HG03342 (cell line): ENCODE measurements at regions not wholly inside any gene's neighbourhood (a gene's known extent, or its start where the extent isn't known, plus 50 kb on each side); places are given as distances from the start of the nearest gene placed in this dataset.
"Not testable (repeated sequence)": the region's sequence is repeated elsewhere in the genome, so short reads cannot be mapped to it uniquely, and the experiment has no call there.

Experiments
- ATAC-seq: cut with Tn5 transposase; IDR thresholded peaks from one replicate; pipeline ENCODE4 v1.9.1; 2021; ENCODE audit warnings: mild to moderate bottlenecking, moderate library complexity; ENCODE audit not compliant: unreplicated experiment

DNA sequence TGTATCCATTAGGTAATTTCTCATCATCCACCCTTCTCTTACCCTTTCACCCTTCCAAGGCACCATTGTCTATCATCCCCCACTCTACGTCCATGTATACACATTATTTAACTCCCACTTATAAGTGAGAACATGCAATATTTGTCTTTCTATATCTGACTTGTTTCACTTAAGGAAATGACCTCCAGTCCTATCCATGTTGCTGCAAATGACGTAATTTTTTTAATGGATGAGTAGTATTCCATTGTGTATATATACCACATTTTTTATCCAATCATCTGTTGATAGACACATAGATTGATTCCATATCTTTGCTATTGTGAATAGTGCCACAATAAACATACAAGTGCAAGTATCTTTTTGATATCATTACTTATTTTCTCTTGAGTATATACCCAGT lies 322.9 kb upstream of the CXADR start:
- ATAC-seq: no peak

- no peak for ATAC-seq
These were observed 321.4 kb upstream of the CXADR start for GRCh38 chr21:17191346-17191993.

DNA sequence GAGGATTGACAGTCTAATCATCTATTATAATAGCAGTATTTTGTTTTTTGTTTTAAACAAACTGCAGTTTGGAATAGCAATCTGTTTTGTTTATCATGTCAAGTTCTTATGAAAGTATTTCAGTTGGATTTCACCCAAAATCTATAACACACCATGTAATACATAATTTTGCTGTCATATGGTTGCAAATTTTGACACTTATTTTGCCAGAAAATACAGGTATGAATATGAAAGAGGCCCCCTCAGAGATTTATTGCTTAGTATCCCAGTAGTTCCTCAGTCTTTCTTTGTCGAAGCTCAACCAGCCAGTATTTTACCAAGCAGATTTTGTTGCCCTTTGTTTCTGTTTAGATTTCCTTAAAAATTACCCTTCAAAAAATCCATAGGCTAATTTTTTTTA lies 317.5 kb upstream of the CXADR start:
- no peak for ATAC-seq

DNA sequence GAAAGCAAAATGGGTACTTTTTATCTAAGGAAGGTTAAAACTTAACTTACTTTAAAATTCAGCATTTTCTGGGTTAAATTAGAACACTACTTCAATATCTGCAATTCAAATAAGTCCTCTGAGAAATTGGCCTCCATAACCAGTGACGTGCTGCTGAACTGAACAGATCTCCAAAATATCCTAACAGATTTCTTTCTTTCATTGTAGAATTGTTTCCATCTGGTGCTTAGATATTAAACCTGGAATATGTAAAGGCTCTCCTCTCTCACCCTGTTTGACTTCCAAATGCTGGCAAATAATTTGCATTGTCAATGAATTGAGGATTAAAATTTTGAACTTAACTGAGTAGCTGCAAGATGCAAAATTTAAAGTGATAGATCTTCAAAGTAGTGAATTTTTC lies 316.9 kb upstream of the CXADR start:
- no peak for ATAC-seq

GRCh38 chr21:17196623-17197022 lies 316.2 kb upstream of the CXADR start:
- ATAC-seq: no peak

DNA sequence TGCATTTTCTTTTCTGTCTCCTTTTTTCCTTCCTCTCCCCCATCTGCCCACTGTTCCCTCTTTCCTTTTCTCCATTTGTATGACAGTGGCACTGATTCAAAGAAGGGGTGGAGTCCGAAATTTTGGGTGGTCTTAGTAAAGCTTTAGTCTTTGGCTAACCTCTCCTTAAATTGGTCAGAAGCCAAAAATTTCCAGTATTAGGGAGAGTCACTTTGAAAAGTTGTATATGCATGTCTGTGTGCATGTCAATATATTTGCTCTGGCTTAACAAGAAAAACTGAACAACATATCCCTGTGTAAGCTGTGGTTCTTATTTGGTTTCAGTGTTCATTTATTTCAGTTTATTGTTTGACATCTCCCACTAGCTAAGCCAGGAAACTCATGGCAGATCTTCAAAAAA lies 314.8 kb upstream of the CXADR start:
- ATAC-seq: no peak

DNA sequence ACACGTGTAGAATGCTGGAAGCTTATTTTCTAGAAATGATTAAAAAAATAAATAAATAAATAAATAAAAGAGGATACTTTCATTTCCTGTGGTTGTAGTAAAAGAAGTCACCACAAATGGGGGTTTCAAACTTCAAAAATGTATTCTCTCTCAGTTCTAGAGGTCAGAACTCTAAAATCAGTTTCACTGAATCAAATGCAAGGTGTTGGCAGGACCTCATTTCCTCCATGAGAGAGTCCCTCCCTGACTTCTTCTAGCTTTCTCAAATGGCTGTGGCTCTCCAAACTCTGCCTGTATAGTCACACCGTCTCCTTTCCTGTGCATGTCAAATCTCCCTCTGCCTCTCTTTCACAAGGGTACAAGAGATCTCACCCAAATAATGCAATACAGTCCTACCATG lies 312.6 kb upstream of the CXADR start:
- ATAC-seq: no peak

- no peak for ATAC-seq
These were observed 311.0 kb upstream of the CXADR start for GRCh38 chr21:17201741-17202260.

GRCh38 chr21:17214801-17215200 lies 298.0 kb upstream of the CXADR start:
- ATAC-seq: no peak

GRCh38 chr21:17219050-17219449 lies 293.8 kb upstream of the CXADR start:
- not testable (repeated sequence) for ATAC-seq

- no peak for ATAC-seq
These were observed 281.7 kb upstream of the CXADR start for GRCh38 chr21:17231124-17231523.

GRCh38 chr21:17231771-17232170 lies 281.1 kb upstream of the CXADR start:
- no peak for ATAC-seq

DNA sequence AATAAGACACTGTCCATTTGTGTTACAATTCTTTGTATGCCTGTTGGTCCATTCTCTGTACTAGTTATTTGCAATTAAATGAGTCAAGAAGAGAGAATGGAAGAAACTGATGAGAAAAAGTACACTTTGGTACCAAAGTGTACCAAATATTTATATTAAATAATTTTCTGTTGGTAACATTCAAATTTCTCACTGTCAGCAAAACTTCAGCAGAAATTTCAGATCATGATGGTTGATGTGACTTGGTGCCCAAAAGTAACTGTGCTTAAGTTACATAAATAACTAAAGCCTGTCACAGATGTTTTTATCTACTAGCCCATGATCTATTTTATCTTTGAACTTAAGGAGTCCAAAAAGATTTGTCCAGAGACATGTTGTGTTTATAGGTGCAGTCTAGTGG lies 274.4 kb upstream of the CXADR start:
- ATAC-seq: no peak

DNA sequence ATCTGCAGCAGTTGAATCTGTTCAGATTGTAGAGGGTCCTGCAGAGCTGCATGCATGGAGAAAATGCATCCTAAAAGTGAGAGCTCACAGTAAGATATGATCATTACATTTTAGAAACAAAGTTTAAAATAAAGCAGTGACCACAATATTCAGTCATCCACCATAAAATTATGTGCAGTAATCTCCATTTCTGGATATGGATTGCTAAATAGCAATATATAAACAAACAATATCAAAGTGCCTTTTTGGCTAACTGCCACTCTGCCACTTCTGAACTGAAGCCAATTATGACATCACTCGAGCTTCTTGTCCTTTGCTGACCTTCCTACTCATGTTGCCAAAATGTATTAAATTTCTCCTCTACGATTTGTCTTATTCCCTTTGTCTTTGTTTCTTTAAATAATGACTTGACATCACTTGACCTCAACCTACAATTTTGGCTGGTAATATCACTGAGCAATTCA lies 262.0 kb upstream of the CXADR start:
- ATAC-seq: no peak

DNA sequence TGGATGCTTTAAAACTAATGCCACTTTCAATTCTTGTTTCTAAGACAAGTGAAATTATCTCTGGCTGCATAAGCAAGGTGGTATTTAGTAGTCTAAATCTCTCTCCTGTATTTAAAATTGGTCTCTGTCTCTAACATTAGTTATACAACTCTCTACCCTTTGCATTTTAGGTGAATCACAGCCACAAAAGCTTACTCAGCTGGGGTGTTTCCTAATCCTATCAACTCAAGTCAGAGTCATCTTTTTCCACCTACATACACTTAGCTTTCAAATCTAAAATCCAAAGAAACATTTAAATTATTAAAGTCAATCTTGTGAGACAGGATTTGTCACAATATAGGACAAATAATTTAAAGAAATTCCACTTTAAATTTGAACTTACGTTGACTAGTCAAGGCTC lies 255.1 kb upstream of the CXADR start:
- ATAC-seq: no peak

- ATAC-seq: no peak
These were observed 248.7 kb upstream of the CXADR start for GRCh38 chr21:17264182-17264581.

GRCh38 chr21:17269760-17270159 lies 243.1 kb upstream of the CXADR start:
- ATAC-seq: no peak

- no peak for ATAC-seq
These were observed 242.6 kb upstream of the CXADR start for GRCh38 chr21:17270229-17270628.

- no peak for ATAC-seq
These were observed 233.2 kb upstream of the CXADR start for GRCh38 chr21:17279663-17280062.

DNA sequence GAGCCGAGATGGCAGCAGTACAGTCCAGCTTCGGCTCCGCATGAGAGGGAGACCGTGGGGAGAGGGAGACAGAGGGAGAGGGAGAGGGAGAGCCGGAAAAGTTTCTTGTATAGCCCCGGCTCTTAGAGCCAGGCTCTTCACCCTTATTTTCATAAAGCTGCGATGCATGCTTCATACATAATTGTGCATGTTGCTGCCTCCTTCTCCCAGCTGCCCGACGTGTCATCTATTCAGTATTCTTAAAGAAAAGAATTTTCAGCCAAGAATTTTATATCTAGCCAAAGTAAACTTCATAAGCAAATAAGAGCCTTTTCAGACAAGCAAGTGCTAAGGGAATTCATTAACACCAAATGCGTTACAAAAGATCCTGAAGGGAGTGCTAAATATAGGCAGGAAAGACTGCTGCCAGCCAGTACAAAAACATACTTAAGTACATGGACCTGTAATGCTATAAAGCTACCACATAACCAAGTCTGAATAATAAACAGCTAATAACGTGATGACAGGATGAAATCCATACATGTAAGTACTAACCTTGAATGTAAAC lies 219.8 kb upstream of the CXADR start:
- ATAC-seq: not testable (repeated sequence)

- no peak for ATAC-seq
These were observed 216.8 kb upstream of the CXADR start for GRCh38 chr21:17295997-17296396.

DNA sequence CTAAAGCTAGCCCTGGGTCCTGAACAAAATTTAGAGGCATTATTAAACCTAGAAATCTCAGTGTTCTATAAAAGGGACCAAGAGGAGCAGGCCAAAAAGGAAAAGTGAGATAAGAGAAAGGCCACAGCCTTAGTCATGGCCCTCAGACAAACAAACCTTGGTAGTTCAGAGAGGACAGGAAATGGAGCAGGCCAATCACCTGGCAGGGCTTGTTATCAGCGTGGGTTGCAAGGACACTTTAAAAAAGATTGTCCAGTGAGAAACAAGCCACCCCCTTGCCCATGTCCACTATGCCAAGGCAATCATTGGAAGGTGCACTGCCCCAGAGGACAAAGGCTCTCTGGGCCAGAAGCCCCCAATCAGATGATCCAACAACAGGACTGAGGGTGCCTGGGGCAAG lies 213.3 kb upstream of the CXADR start:
- ATAC-seq: not testable (repeated sequence)

- ATAC-seq: not testable (repeated sequence)
These were observed 185.1 kb upstream of the CXADR start for GRCh38 chr21:17327715-17328114.
